Neural progenitor cell (in vitro differentiated cells): ENCODE measurements at regions not wholly inside any gene's neighbourhood (a gene's known extent, or its start where the extent isn't known, plus 50 kb on each side); places are given as distances from the start of the nearest gene placed in this dataset.
A peak's percentile ranks its signal among the peaks of the same experiment; 100 is the strongest.

Experiments
- DNase-seq: peaks from one replicate; pipeline ENCODE4 v3.0.0-alpha.2; 2016; ENCODE audit warnings: low spot score
- H2AFZ ChIP-seq: fragments of 200-600 bp; sonication (generic); replicated peaks from 2 replicates; pipeline ENCODE4 v1.6.1; 2016; ENCODE audit warnings: antibody characterized with exemption
- H3F3A ChIP-seq: fragments of 200-600 bp; sonication (generic); 2 replicates; pipeline ENCODE4 v1.6.1; 2016; ENCODE audit warnings: antibody characterized with exemption, low read depth
- H3K27ac ChIP-seq: fragments of 200-600 bp; sonication (generic); 2 replicates; pipeline ENCODE4 v1.5.1; 2016; ENCODE audit warnings: mild to moderate bottlenecking
- H3K27me3 ChIP-seq: fragments of 200-600 bp; sonication (generic); 2 replicates; pipeline ENCODE4 v1.6.1; 2016; ENCODE audit warnings: mild to moderate bottlenecking, moderate library complexity
- H3K36me3 ChIP-seq: fragments of 200-600 bp; sonication (generic); 2 replicates; pipeline ENCODE4 v1.5.1; 2016
- H3K4me1 ChIP-seq: fragments of 200-600 bp; sonication (generic); 2 replicates; pipeline ENCODE4 v1.6.1; 2016; ENCODE audit warnings: mixed run types
- H3K4me2 ChIP-seq: fragments of 200-600 bp; sonication (generic); 2 replicates; pipeline ENCODE4 v1.6.1; 2016
- H3K4me3 ChIP-seq: fragments of 200-600 bp; sonication (generic); 2 replicates; pipeline ENCODE4 v1.5.1; 2016
- H3K79me2 ChIP-seq: fragments of 200-600 bp; sonication (generic); 2 replicates; pipeline ENCODE4 v1.6.1; 2016; ENCODE audit warnings: low read depth
- H3K9ac ChIP-seq: fragments of 200-600 bp; sonication (generic); 2 replicates; pipeline ENCODE4 v1.6.1; 2016
- H3K9me3 ChIP-seq: fragments of 200-600 bp; sonication (generic); 2 replicates; pipeline ENCODE4 v1.5.1; 2016; ENCODE audit warnings: low read depth
- H4K20me1 ChIP-seq: fragments of 200-600 bp; sonication (generic); 2 replicates; pipeline ENCODE4 v1.6.1; 2016; ENCODE audit warnings: low read depth
- H3K27ac Mint-ChIP-seq: 3 replicates; pipeline ENCODE4 v1.8.0; 2021; ENCODE audit warnings: mixed read lengths
- H3K27me3 Mint-ChIP-seq: 2 replicates; pipeline ENCODE4 v1.8.0; 2022; ENCODE audit warnings: low read depth, mild to moderate bottlenecking, inconsistent platforms, moderate library complexity, mixed read lengths; ENCODE audit not compliant: insufficient read depth
- H3K36me3 Mint-ChIP-seq: 3 replicates; pipeline ENCODE4 v1.8.0; 2021; ENCODE audit warnings: mixed read lengths
- H3K4me1 Mint-ChIP-seq: 3 replicates; pipeline ENCODE4 v1.8.0; 2021; ENCODE audit warnings: mixed read lengths
- H3K4me3 Mint-ChIP-seq: 3 replicates; pipeline ENCODE4 v1.8.0; 2021; ENCODE audit warnings: mild to moderate bottlenecking, moderate library complexity, mixed read lengths
- H3K9me3 Mint-ChIP-seq: 3 replicates; pipeline ENCODE4 v1.8.0; 2020; ENCODE audit warnings: mixed read lengths
- EZH2 ChIP-seq: fragments of 200-600 bp; sonication (generic); IDR thresholded peaks from 2 replicates; pipeline ENCODE4 v1.6.1; 2017; ENCODE audit warnings: antibody characterized with exemption, mild to moderate bottlenecking, moderate library complexity
- EZH2phosphoT487 ChIP-seq: fragments of 200-600 bp; sonication (generic); IDR thresholded peaks from 2 replicates; pipeline ENCODE4 v1.6.1; 2017; ENCODE audit warnings: antibody characterized with exemption
- TF ChIP-seq, protein P1 (sequence below): fragments of 200-600 bp; sonication (generic); IDR thresholded peaks from 2 replicates; pipeline ENCODE4 v1.5.1; 2017; ENCODE audit warnings: antibody characterized with exemption, mild to moderate bottlenecking

DNA sequence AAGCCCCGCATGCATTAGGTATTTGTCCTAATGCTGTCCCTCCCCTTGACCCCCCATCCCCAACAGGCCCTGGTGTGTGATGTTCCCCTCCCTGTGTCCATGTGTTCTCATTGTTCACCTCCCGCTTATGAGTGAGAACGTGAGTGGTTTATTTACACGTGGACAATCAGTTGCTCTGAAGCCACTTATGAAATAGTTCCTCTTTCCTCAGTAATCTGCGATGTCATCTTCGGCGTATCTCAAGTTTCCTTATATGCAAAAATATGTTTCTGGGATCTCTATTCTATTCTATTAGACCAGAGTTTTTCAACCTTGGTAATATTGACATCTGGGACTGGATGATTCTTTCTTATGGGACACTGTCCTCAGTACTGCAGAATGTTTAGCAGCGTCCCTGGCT, 56.0 kb upstream of the DCD start:
- Histone ChIP-seq H3K9me3 (no peaks in the 10 kb centered on the region), H3K9ac (no peak overlapping the region), H2AFZ (no peak overlapping the region), H4K20me1 (no peaks in the 10 kb centered on the region), H3K4me1 (peaks cover 4% of the 10 kb centered on the region), H3F3A (no peaks in the 10 kb centered on the region), H3K27me3 (no peaks in the 10 kb centered on the region), H3K4me2 (no peak overlapping the region), H3K4me3 (no peak overlapping the region), H3K27ac (no peak overlapping the region), H3K79me2 (no peaks in the 10 kb centered on the region), H3K36me3 (no peaks in the 10 kb centered on the region)
- Mint-ChIP-seq H3K27me3 (peaks cover 4% of the 10 kb centered on the region), H3K4me1 (peaks cover 20% of the 10 kb centered on the region), H3K9me3 (peaks cover 2% of the 10 kb centered on the region), H3K27ac (no peak overlapping the region), H3K4me3 (no peak overlapping the region), H3K36me3 (no peaks in the 10 kb centered on the region)
- TF ChIP-seq, protein P1, sequence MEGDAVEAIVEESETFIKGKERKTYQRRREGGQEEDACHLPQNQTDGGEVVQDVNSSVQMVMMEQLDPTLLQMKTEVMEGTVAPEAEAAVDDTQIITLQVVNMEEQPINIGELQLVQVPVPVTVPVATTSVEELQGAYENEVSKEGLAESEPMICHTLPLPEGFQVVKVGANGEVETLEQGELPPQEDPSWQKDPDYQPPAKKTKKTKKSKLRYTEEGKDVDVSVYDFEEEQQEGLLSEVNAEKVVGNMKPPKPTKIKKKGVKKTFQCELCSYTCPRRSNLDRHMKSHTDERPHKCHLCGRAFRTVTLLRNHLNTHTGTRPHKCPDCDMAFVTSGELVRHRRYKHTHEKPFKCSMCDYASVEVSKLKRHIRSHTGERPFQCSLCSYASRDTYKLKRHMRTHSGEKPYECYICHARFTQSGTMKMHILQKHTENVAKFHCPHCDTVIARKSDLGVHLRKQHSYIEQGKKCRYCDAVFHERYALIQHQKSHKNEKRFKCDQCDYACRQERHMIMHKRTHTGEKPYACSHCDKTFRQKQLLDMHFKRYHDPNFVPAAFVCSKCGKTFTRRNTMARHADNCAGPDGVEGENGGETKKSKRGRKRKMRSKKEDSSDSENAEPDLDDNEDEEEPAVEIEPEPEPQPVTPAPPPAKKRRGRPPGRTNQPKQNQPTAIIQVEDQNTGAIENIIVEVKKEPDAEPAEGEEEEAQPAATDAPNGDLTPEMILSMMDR = no peak
- no peak for TF ChIP-seq EZH2
- no peak for TF ChIP-seq EZH2phosphoT487
- no peak for DNase-seq

DNA sequence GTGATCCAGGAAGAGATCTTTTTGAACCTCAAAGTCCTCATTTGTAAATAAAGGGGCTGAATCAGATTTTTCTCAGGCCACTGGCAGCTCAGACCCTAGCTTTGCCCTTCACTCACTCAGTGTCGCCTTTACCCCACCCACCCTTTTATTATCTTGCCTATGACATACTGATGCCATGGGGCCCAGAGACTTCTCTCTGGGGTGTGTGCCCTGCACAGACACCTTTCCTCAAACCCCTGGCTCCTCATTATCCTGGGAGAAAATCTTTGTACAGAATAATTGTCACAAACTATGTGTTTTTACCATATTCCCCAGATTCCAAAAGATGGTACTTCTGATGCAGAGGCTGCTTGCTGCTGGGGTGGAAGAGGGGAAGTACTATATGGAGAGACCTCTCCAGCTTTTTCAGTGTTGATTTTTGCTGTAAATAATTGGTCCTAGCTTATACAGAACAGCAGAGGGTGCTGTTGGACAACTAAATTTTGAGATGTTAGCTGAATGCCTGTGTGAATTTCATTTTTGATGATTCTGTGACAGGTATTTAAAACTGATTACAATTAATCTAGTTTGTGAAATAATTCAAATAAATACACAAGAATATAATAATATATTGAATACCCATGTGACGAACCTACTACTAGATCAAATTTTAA, 53.9 kb upstream of the DCD start:
- Mint-ChIP-seq H3K27ac (no peak overlapping the region), H3K9me3 (no peaks in the 10 kb centered on the region), H3K4me1 (peaks cover 22% of the 10 kb centered on the region), H3K36me3 (no peaks in the 10 kb centered on the region), H3K4me3 (no peak overlapping the region), H3K27me3 (peaks cover 4% of the 10 kb centered on the region)
- Histone ChIP-seq H3K4me3 (no peak overlapping the region), H3K27me3 (no peaks in the 10 kb centered on the region), H3K4me1 (peaks cover 4% of the 10 kb centered on the region), H3K9ac (no peak overlapping the region), H2AFZ (no peak overlapping the region), H3K4me2 (no peak overlapping the region), H4K20me1 (no peaks in the 10 kb centered on the region), H3K36me3 (no peaks in the 10 kb centered on the region), H3F3A (no peaks in the 10 kb centered on the region), H3K79me2 (no peaks in the 10 kb centered on the region), H3K9me3 (no peaks in the 10 kb centered on the region), H3K27ac (no peak overlapping the region)
- DNase-seq = peak; percentile 65
- no peak for TF ChIP-seq EZH2phosphoT487
- no peak for TF ChIP-seq EZH2
- TF ChIP-seq, protein P1 = peak; percentile 75

DNA sequence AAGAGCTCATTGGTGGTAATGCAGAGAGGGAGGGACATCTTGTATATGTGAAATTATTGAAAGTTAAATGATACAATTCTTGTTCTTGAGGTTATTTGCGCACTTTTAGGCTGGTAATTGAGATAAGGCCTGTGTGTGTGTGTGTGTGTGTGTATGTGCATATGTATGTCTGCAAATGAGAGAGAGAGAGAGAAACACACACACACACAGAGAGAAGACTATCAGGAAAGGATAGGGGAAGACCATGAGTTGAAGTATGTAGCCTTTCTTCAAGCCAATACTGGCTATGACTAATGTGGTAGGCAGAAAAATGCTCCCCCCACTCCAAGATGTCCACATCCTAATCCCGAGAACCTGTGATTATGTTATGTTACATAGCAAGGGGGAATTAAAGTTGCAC, 52.7 kb upstream of the DCD start:
- Mint-ChIP-seq H3K27me3 (peaks cover 2% of the 10 kb centered on the region), H3K36me3 (no peaks in the 10 kb centered on the region), H3K4me1 (peaks cover 22% of the 10 kb centered on the region), H3K4me3 (no peak overlapping the region), H3K9me3 (no peaks in the 10 kb centered on the region), H3K27ac (no peak overlapping the region)
- Histone ChIP-seq H3K27me3 (no peaks in the 10 kb centered on the region), H3K79me2 (no peaks in the 10 kb centered on the region), H3K4me1 (peaks cover 4% of the 10 kb centered on the region), H3K9me3 (no peaks in the 10 kb centered on the region), H3F3A (no peaks in the 10 kb centered on the region), H2AFZ (no peak overlapping the region), H4K20me1 (no peaks in the 10 kb centered on the region), H3K4me3 (no peak overlapping the region), H3K9ac (no peak overlapping the region), H3K4me2 (no peak overlapping the region), H3K27ac (no peak overlapping the region), H3K36me3 (no peaks in the 10 kb centered on the region)
- TF ChIP-seq, protein P1 = no peak
- TF ChIP-seq EZH2 = no peak
- TF ChIP-seq EZH2phosphoT487 = no peak
- DNase-seq = no peak
